Activated T-helper 17 cell treated with anti-CD3 and anti-CD28 coated beads, Interleukin-2, amount 50 U/mL, for 72 hours (primary cell): ENCODE measurements at regions not wholly inside any gene's neighbourhood (a gene's known extent, or its start where the extent isn't known, plus 50 kb on each side); places are given as distances from the start of the nearest gene placed in this dataset.

Experiments
- ATAC-seq: fragments of 150-1000 bp; cut with Tn5 transposase; replicated peaks from 2 replicates; pipeline ENCODE4 v1.10.0; 2021; ENCODE audit warnings: mild to moderate bottlenecking, moderate library complexity
- H3K27ac Mint-ChIP-seq: one replicate; pipeline ENCODE4 v1.8.0; 2022; ENCODE audit warnings: mixed read lengths
- H3K27me3 Mint-ChIP-seq: one replicate; pipeline ENCODE4 v1.8.0; 2022; ENCODE audit warnings: mixed read lengths
- H3K36me3 Mint-ChIP-seq: one replicate; pipeline ENCODE4 v1.8.0; 2022; ENCODE audit warnings: low read depth, mild to moderate bottlenecking, mixed read lengths
- H3K4me1 Mint-ChIP-seq: one replicate; pipeline ENCODE4 v1.8.0; 2022; ENCODE audit warnings: mixed read lengths
- H3K4me3 Mint-ChIP-seq: one replicate; pipeline ENCODE4 v1.8.0; 2022; ENCODE audit warnings: mild to moderate bottlenecking, mixed read lengths
- H3K9me3 Mint-ChIP-seq: one replicate; pipeline ENCODE4 v1.8.0; 2022; ENCODE audit warnings: mixed read lengths

DNA sequence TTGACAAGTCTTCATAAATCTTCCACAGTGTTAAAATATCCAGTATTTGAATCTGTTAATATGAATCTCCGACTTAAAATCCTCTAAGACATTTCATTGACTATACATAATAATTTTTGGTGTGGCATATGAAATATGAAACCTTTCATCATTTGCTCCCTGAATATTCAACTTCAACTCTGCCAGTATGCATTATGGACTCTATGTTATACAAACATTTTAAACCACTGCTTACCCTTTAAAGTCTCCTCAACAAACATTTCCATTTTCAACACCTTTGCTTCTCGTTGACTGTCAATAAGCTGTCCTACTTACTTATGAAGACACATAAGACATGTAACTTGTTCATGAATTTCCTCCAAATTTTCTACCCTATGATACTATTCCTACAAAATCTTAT, 579.4 kb upstream of the SLITRK6 start:
- no peaks in the 10 kb centered on the region for H3K27me3 Mint-ChIP-seq
- H3K9me3 Mint-ChIP-seq: no peaks in the 10 kb centered on the region
- H3K4me1 Mint-ChIP-seq: no peaks in the 10 kb centered on the region
- H3K27ac Mint-ChIP-seq: no peak overlapping the region
- ATAC-seq: no peak
- H3K4me3 Mint-ChIP-seq: no peak overlapping the region
- no peaks in the 10 kb centered on the region for H3K36me3 Mint-ChIP-seq

- no peak for ATAC-seq
- no peaks in the 10 kb centered on the region for H3K4me1 Mint-ChIP-seq
- no peaks in the 10 kb centered on the region for H3K27me3 Mint-ChIP-seq
- peaks cover 4% of the 10 kb centered on the region for H3K9me3 Mint-ChIP-seq
- H3K4me3 Mint-ChIP-seq: no peak overlapping the region
- H3K36me3 Mint-ChIP-seq: no peaks in the 10 kb centered on the region
- H3K27ac Mint-ChIP-seq: no peak overlapping the region
Observed at GRCh38 chr13:86383151-86383550, 583.9 kb upstream of the SLITRK6 start.

DNA sequence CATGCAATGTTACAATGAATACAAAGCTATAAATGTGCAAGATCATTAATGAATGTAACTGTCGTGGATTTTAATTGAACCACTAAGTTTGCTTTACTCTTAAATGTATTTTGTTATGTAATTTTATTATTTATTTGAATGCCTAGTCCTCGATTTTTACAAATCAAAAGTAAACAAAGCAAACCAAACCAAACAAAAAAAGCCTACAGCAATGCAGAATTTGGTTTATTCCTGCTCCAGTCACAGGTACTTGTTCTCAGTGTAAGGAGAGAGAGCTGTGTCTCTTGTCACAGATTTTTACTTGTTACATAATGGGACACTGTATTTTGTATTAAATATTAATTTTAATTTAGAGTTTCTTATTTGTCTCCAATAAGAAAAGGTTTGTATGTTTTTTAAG, 584.3 kb upstream of the SLITRK6 start:
- Mint-ChIP-seq H3K27ac (no peak overlapping the region), H3K9me3 (peaks cover 4% of the 10 kb centered on the region), H3K4me3 (no peak overlapping the region), H3K36me3 (no peaks in the 10 kb centered on the region), H3K4me1 (no peaks in the 10 kb centered on the region), H3K27me3 (no peaks in the 10 kb centered on the region)
- no peak for ATAC-seq

DNA sequence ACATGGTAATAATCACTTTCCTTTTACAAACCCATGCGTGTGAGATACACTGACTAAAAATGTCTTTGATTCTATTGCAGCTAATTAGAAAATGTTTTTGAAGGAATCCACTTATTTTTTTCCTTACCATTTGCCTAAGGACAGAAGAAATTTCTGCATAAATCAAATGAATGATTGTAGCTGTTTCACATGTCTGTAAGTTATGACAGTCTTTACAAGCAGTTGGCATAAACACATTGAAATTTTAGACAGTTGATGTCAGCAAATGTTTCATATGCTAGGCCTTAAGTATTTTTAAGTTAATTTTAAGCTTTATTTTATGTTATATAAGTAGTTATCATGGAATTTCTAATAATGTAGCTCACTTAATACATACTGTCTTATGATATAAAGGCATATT, 598.4 kb upstream of the SLITRK6 start:
- no peaks in the 10 kb centered on the region for H3K27me3 Mint-ChIP-seq

GRCh38 chr13:86399572-86399971, 600.4 kb upstream of the SLITRK6 start:
- Mint-ChIP-seq H3K27me3 (no peaks in the 10 kb centered on the region), H3K4me1 (no peaks in the 10 kb centered on the region), H3K27ac (no peak overlapping the region), H3K36me3 (no peaks in the 10 kb centered on the region), H3K9me3 (peaks cover 3% of the 10 kb centered on the region), H3K4me3 (no peak overlapping the region)
- ATAC-seq: no peak

More for the DNA sequence above, 598.4 kb upstream of the SLITRK6 start:
- no peaks in the 10 kb centered on the region for H3K36me3 Mint-ChIP-seq
- no peak overlapping the region for H3K27ac Mint-ChIP-seq
- H3K9me3 Mint-ChIP-seq: peaks cover 3% of the 10 kb centered on the region
- no peak for ATAC-seq
- no peaks in the 10 kb centered on the region for H3K4me1 Mint-ChIP-seq
- no peak overlapping the region for H3K4me3 Mint-ChIP-seq

GRCh38 chr13:86402500-86402899, 603.3 kb upstream of the SLITRK6 start:
- H3K4me3 Mint-ChIP-seq: no peak overlapping the region
- no peaks in the 10 kb centered on the region for H3K4me1 Mint-ChIP-seq
- H3K27ac Mint-ChIP-seq: no peak overlapping the region
- H3K9me3 Mint-ChIP-seq: peaks cover 6% of the 10 kb centered on the region
- no peaks in the 10 kb centered on the region for H3K36me3 Mint-ChIP-seq
- ATAC-seq: no peak
- H3K27me3 Mint-ChIP-seq: no peaks in the 10 kb centered on the region

DNA sequence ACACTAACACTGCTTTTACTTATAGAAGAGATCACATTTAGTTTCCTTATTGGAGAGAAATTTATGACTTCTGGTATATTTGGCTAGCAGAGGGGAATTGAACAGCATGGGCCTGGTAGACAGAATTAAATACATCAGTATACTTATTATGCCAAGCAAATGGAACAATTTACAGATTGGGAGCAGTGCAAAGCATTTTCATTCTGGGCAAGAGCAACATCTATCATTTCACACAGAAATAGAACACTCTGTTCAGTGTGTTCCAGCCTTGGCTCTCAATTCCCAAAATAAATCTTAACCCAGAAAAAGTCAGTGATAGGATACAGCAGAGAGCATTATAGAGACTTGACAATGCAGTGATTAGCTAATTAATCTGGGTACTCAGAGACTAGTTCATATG, 604.0 kb upstream of the SLITRK6 start:
- Mint-ChIP-seq H3K27ac (no peak overlapping the region), H3K4me1 (no peaks in the 10 kb centered on the region), H3K4me3 (no peak overlapping the region), H3K36me3 (no peaks in the 10 kb centered on the region), H3K27me3 (no peaks in the 10 kb centered on the region), H3K9me3 (peaks cover 11% of the 10 kb centered on the region)
- no peak for ATAC-seq

DNA sequence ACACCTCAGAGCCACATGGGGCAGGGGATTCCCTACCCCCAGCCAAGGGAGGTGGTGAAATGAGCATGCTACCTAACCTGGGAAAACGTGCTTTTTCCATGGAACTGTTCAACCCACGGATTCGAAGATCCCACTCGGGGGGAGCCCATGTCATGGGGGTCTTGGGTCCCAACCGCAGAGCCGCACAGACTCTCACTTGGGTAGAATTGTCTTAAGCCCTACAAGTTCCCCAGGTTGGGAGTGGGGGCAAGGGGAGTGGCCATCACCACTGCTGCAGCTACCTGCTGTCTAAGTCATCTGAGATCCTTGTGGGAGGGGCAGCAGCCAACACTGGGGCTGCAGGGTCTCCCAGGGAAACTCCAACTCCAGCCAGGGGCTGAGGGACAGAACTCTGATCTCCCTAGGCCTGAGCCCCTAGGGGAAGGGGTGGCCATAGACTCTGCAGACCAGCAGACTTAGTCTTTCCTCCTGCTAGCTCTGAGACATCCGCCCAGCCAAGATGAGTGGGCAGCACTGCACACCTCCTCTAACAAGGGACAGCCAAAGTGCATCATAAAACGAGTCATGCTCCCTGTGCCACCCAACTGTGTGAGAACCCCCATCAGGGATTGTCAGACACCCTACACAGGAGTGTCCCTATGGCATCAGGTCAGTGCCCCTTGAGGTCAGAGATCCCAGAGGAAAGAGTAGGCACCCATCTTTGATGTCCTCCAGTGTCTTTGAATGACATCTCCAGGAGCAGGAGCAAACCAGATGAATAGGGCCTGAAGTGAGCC, 610.4 kb upstream of the SLITRK6 start:
- Mint-ChIP-seq H3K4me1 (no peaks in the 10 kb centered on the region), H3K4me3 (no peak overlapping the region), H3K36me3 (no peaks in the 10 kb centered on the region), H3K27me3 (no peaks in the 10 kb centered on the region), H3K27ac (no peak overlapping the region), H3K9me3 (peaks cover 8% of the 10 kb centered on the region)
- ATAC-seq: no peak

GRCh38 chr13:86425170-86425815, 626.1 kb upstream of the SLITRK6 start:
- no peaks in the 10 kb centered on the region for H3K27me3 Mint-ChIP-seq
- no peak overlapping the region for H3K27ac Mint-ChIP-seq
- ATAC-seq: no peak
- peaks cover 20% of the 10 kb centered on the region for H3K9me3 Mint-ChIP-seq
- no peaks in the 10 kb centered on the region for H3K4me1 Mint-ChIP-seq
- H3K4me3 Mint-ChIP-seq: no peak overlapping the region
- no peaks in the 10 kb centered on the region for H3K36me3 Mint-ChIP-seq

GRCh38 chr13:86426437-86426836, 627.2 kb upstream of the SLITRK6 start:
- ATAC-seq: no peak
- H3K27me3 Mint-ChIP-seq: no peaks in the 10 kb centered on the region

DNA sequence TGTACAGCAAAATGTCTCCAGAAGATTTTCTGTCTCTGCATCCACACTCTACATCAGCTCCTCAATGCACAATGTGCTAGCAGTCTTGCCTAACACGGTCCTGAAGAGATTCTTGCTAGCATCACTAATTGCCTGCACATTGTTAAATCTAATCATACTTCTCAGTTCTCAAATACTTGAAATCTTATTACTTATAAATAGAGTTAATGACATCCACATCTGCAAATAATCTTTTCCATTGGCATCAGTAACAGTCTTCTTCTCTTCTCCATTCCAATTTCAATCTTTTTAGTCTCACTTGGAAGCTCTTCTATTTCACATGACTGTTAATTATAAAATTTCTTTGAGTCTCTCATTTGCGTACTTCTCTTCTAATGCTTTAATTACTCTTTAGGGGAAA, 630.5 kb upstream of the SLITRK6 start:
- Mint-ChIP-seq H3K27me3 (no peaks in the 10 kb centered on the region), H3K4me3 (no peak overlapping the region), H3K9me3 (peaks cover 12% of the 10 kb centered on the region), H3K4me1 (no peaks in the 10 kb centered on the region), H3K36me3 (no peaks in the 10 kb centered on the region), H3K27ac (no peak overlapping the region)
- ATAC-seq: no peak

More at GRCh38 chr13:86426437-86426836, 627.2 kb upstream of the SLITRK6 start:
- H3K27ac Mint-ChIP-seq: no peak overlapping the region
- H3K4me3 Mint-ChIP-seq: no peak overlapping the region
- peaks cover 14% of the 10 kb centered on the region for H3K9me3 Mint-ChIP-seq
- no peaks in the 10 kb centered on the region for H3K4me1 Mint-ChIP-seq
- no peaks in the 10 kb centered on the region for H3K36me3 Mint-ChIP-seq

DNA sequence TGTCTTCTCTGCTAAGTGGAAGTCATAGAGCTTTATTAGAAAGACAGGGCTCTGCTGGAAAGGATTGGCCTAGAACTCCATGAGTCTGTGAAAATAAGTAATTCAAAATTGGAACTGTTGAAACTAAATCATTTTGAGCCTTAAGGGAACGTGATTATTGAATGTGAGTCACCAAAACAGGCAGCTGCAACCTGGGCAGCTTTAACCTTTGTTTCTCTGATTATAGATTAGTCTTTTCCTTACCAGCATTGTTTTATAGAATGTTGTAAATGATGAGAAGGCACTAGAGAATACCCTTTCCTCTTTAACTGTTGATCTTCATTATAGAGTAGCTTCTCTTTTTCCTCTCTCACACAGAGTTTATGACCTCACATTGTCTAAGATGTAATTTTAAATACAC, 638.8 kb upstream of the SLITRK6 start:
- H3K27ac Mint-ChIP-seq: no peak overlapping the region
- H3K27me3 Mint-ChIP-seq: no peaks in the 10 kb centered on the region
- peaks cover 5% of the 10 kb centered on the region for H3K9me3 Mint-ChIP-seq

DNA sequence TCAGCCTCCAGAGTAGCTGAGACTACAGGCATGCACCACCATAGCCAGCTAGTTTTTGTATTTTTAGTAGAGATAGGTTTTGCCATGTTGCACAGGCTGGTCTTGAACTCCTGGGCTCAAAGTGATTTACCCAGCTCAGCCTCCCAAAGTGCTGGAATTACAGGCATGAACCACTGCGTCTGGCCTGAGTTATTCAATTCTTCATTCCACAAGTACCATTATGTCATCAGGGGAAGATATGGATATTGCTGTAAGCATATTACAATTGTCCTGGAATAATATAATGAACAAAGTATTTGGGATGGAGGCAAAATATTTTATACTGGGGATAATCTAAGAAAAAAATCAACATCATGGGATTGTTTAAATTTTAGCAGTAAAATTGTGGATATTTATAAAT, 646.0 kb upstream of the SLITRK6 start:
- no peak for ATAC-seq
- H3K36me3 Mint-ChIP-seq: no peaks in the 10 kb centered on the region
- no peak overlapping the region for H3K27ac Mint-ChIP-seq
- H3K4me1 Mint-ChIP-seq: no peaks in the 10 kb centered on the region
- peaks cover 8% of the 10 kb centered on the region for H3K9me3 Mint-ChIP-seq
- H3K27me3 Mint-ChIP-seq: no peaks in the 10 kb centered on the region
- no peak overlapping the region for H3K4me3 Mint-ChIP-seq

More for the DNA sequence above, 638.8 kb upstream of the SLITRK6 start:
- H3K4me1 Mint-ChIP-seq: no peaks in the 10 kb centered on the region
- H3K4me3 Mint-ChIP-seq: no peak overlapping the region
- no peaks in the 10 kb centered on the region for H3K36me3 Mint-ChIP-seq
- no peak for ATAC-seq

DNA sequence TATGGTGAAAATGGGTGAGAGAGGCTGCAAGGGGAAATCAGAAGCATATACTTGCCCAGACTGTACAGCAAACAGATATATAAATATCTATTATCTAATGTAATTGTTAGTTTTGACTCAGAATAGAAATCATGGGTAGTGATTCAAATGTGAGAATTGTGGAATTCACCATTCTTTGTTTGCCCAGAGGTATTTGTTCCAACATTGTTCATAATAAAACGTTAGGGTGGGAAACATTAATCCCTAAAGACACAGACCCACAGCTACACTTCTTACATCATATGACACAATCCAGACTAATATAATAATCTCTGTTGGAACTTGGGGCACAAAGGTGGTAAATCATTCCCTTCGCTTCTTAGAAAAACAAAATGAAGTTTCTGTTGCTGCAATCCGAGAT, 646.5 kb upstream of the SLITRK6 start:
- Mint-ChIP-seq H3K27me3 (no peaks in the 10 kb centered on the region), H3K36me3 (no peaks in the 10 kb centered on the region), H3K9me3 (peaks cover 8% of the 10 kb centered on the region), H3K4me3 (no peak overlapping the region), H3K4me1 (no peaks in the 10 kb centered on the region), H3K27ac (no peak overlapping the region)
- ATAC-seq: no peak

GRCh38 chr13:86446311-86446710, 647.1 kb upstream of the SLITRK6 start:
- H3K27ac Mint-ChIP-seq: no peak overlapping the region
- no peaks in the 10 kb centered on the region for H3K4me1 Mint-ChIP-seq
- H3K9me3 Mint-ChIP-seq: peaks cover 8% of the 10 kb centered on the region
- ATAC-seq: no peak
- no peaks in the 10 kb centered on the region for H3K36me3 Mint-ChIP-seq
- no peak overlapping the region for H3K4me3 Mint-ChIP-seq
- H3K27me3 Mint-ChIP-seq: no peaks in the 10 kb centered on the region
